Activated B cell treated with CpG ODN at 0.5 μM for 24 hours (primary cell): ENCODE measurements at regions not wholly inside any gene's neighbourhood (a gene's known extent, or its start where the extent isn't known, plus 50 kb on each side); places are given as distances from the start of the nearest gene placed in this dataset.
"Not testable (repeated sequence)": the region's sequence is repeated elsewhere in the genome, so short reads cannot be mapped to it uniquely, and the experiment has no call there.

ENCODE experiments used
- ATAC-seq: fragments of 200-7000 bp; cut with Tn5 transposase; one replicate; pipeline ENCODE4 v1.10.0; 2021; ENCODE audit warnings: low read depth, mild to moderate bottlenecking, moderate library complexity
- CTCF ChIA-PET: fragments of 350-600 bp; sonication (Branson Sonifier 250); formaldehyde crosslinking; loops from one replicate; lab custom pipeline; 2021; ENCODE audit warnings: antibody characterized with exemption; lab: Charles Lee
- POLR2A ChIA-PET: fragments of 350-600 bp; sonication (Branson Sonifier 250); formaldehyde crosslinking; loops from one replicate; lab custom pipeline; 2021; ENCODE audit warnings: antibody characterized with exemption; lab: Charles Lee
- DNase-seq: peaks from one replicate; pipeline ENCODE4 v3.0.0; 2022
- H3K27ac Mint-ChIP-seq: one replicate; pipeline ENCODE4 v1.8.0; 2020; ENCODE audit warnings: mixed read lengths
- H3K27me3 Mint-ChIP-seq: one replicate; pipeline ENCODE4 v1.8.0; 2021; ENCODE audit warnings: mixed read lengths
- H3K36me3 Mint-ChIP-seq: one replicate; pipeline ENCODE4 v1.8.0; 2021; ENCODE audit warnings: low read depth, mixed read lengths
- H3K4me1 Mint-ChIP-seq: one replicate; pipeline ENCODE4 v1.8.0; 2021; ENCODE audit warnings: mixed read lengths
- H3K4me3 Mint-ChIP-seq: one replicate; pipeline ENCODE4 v1.8.0; 2020; ENCODE audit warnings: mild to moderate bottlenecking, mixed read lengths
- H3K9me3 Mint-ChIP-seq: one replicate; pipeline ENCODE4 v1.8.0; 2020; ENCODE audit warnings: mixed read lengths
- CTCF ChIP-seq: fragments of 200-600 bp; IDR thresholded peaks from one replicate; pipeline ENCODE4 v1.8.0; 2022; ENCODE audit warnings: antibody characterized with exemption, mild to moderate bottlenecking
- intact Hi-C: fragments of 100-400 bp; cut with micrococcal nuclease; formaldehyde crosslinking; loops from one replicate; pipeline ENCODE4 v1.15.1; 2024

GRCh38 chr2:37722971-37723370 lies 51.5 kb upstream of the CDC42EP3 start:
- H3K27me3 Mint-ChIP-seq, H3K9me3 Mint-ChIP-seq, H3K4me1 Mint-ChIP-seq, ATAC-seq, H3K27ac Mint-ChIP-seq, intact Hi-C loops, H3K36me3 Mint-ChIP-seq, POLR2A ChIA-PET, DNase-seq, H3K4me3 Mint-ChIP-seq, CTCF ChIA-PET: not testable (repeated sequence)

GRCh38 chr2:37730037-37730818 lies 58.8 kb upstream of the CDC42EP3 start:
- no peak for ATAC-seq
- no peak for TF ChIP-seq CTCF
- intact Hi-C loops, result no loop called here
- H3K4me1 Mint-ChIP-seq, result no peaks in the 10 kb centered on the region
- no peak for DNase-seq
- ChIA-PET CTCF (no interaction called here), POLR2A (no interaction called here)
- no peak overlapping the region for H3K4me3 Mint-ChIP-seq
- H3K27ac Mint-ChIP-seq, result no peak overlapping the region
- H3K27me3 Mint-ChIP-seq, result no peaks in the 10 kb centered on the region
- H3K36me3 Mint-ChIP-seq, result no peaks in the 10 kb centered on the region
- peaks cover 5% of the 10 kb centered on the region for H3K9me3 Mint-ChIP-seq

- H3K4me1 Mint-ChIP-seq, CTCF ChIA-PET, ATAC-seq, intact Hi-C loops, H3K4me3 Mint-ChIP-seq, H3K36me3 Mint-ChIP-seq, H3K27me3 Mint-ChIP-seq, POLR2A ChIA-PET, DNase-seq, H3K9me3 Mint-ChIP-seq, H3K27ac Mint-ChIP-seq: not testable (repeated sequence)
Observed at GRCh38 chr2:37732412-37732811, 61.0 kb upstream of the CDC42EP3 start.

GRCh38 chr2:37733251-37733650 lies 61.8 kb upstream of the CDC42EP3 start:
- CTCF ChIA-PET, result no interaction called here
- H3K9me3 Mint-ChIP-seq, result no peaks in the 10 kb centered on the region
- no peak for TF ChIP-seq CTCF

GRCh38 chr2:37733955-37734354 lies 62.5 kb upstream of the CDC42EP3 start:
- H3K9me3 Mint-ChIP-seq, intact Hi-C loops, CTCF ChIA-PET, H3K4me3 Mint-ChIP-seq, H3K27ac Mint-ChIP-seq, H3K4me1 Mint-ChIP-seq, ATAC-seq, H3K27me3 Mint-ChIP-seq, H3K36me3 Mint-ChIP-seq, DNase-seq, POLR2A ChIA-PET: not testable (repeated sequence)

More at GRCh38 chr2:37733251-37733650, 61.8 kb upstream of the CDC42EP3 start:
- Mint-ChIP-seq H3K4me1 (no peaks in the 10 kb centered on the region), H3K27ac (no peak overlapping the region), H3K4me3 (no peak overlapping the region), H3K36me3 (no peaks in the 10 kb centered on the region), H3K27me3 (no peaks in the 10 kb centered on the region)
- intact Hi-C loops, result no loop called here
- DNase-seq, result no peak
- ATAC-seq, result no peak
- POLR2A ChIA-PET, result no interaction called here

GRCh38 chr2:37734891-37735523 lies 63.6 kb upstream of the CDC42EP3 start:
- not testable (repeated sequence) for H3K27ac Mint-ChIP-seq

GRCh38 chr2:37735524-37735910 lies 64.1 kb upstream of the CDC42EP3 start:
- H3K9me3 Mint-ChIP-seq, H3K27ac Mint-ChIP-seq, intact Hi-C loops, ATAC-seq, DNase-seq, H3K4me1 Mint-ChIP-seq, H3K27me3 Mint-ChIP-seq, H3K36me3 Mint-ChIP-seq, H3K4me3 Mint-ChIP-seq, CTCF ChIA-PET: not testable (repeated sequence)
- POLR2A ChIA-PET, result interaction anchor here (0.7 kb wide), 1 partner anchor 129 kb away, joined by 3 read pairs; no protein-coding TSS in a partner anchor

More at GRCh38 chr2:37734891-37735523, 63.6 kb upstream of the CDC42EP3 start:
- POLR2A ChIA-PET, result interaction anchor here (0.7 kb wide), 1 partner anchor 130 kb away, joined by 3 read pairs; no protein-coding TSS in a partner anchor
- H3K4me1 Mint-ChIP-seq, DNase-seq, H3K36me3 Mint-ChIP-seq, H3K4me3 Mint-ChIP-seq, ATAC-seq, H3K27me3 Mint-ChIP-seq, CTCF ChIA-PET, H3K9me3 Mint-ChIP-seq, intact Hi-C loops: not testable (repeated sequence)
